Nephron (organoid): ENCODE measurements at regions not wholly inside any gene's neighbourhood (a gene's known extent, or its start where the extent isn't known, plus 50 kb on each side); places are given as distances from the start of the nearest gene placed in this dataset.

ENCODE experiments used
- H3K27ac Mint-ChIP-seq, 3 experiments: 2 replicates each; pipeline ENCODE4 v1.8.0; 2020; ENCODE audit warnings: mixed read lengths in 3 of 3, mild to moderate bottlenecking in 2 of 3, moderate library complexity in 1 of 3
- H3K27me3 Mint-ChIP-seq: 2 replicates; pipeline ENCODE4 v1.8.0; 2021; ENCODE audit warnings: low read depth, mild to moderate bottlenecking, moderate library complexity, mixed read lengths
- H3K36me3 Mint-ChIP-seq: 2 replicates; pipeline ENCODE4 v1.8.0; 2020; ENCODE audit warnings: low read depth, mixed read lengths
- H3K4me1 Mint-ChIP-seq: 2 replicates; pipeline ENCODE4 v1.8.0; 2020; ENCODE audit warnings: mixed read lengths
- H3K4me3 Mint-ChIP-seq, 3 experiments: 2 replicates each; pipeline ENCODE4 v1.8.0; 2020; ENCODE audit warnings: mild to moderate bottlenecking in 3 of 3, mixed read lengths in 3 of 3, moderate library complexity in 2 of 3
- H3K9me3 Mint-ChIP-seq: 2 replicates; pipeline ENCODE4 v1.8.0; 2020; ENCODE audit warnings: mixed read lengths
- CTCF ChIP-seq, 3 experiments: fragments of 200-600 bp; sonication (generic); IDR thresholded peaks; one replicate each; pipeline ENCODE4 v1.5.0; 2021; ENCODE audit warnings: antibody characterized with exemption in 3 of 3; ENCODE audit not compliant: unreplicated experiment in 3 of 3

GRCh38 chr3:116897382-116897781 lies 187.8 kb downstream of the TUSC7 start:
- Mint-ChIP-seq H3K4me3 (no peak overlapping the region), H3K27ac (no peak overlapping the region), H3K36me3 (no peaks in the 10 kb centered on the region), H3K9me3 (no peaks in the 10 kb centered on the region), H3K27me3 (no peaks in the 10 kb centered on the region), H3K4me1 (no peaks in the 10 kb centered on the region)
- TF ChIP-seq CTCF (IDR thresholded peaks at IDR 0.05; ENCODE audit: unreplicated experiment in 3 of 3) = no peak

GRCh38 chr3:116899253-116899652 lies 189.7 kb downstream of the TUSC7 start:
- Mint-ChIP-seq H3K27me3 (no peaks in the 10 kb centered on the region), H3K4me3 (no peak overlapping the region), H3K9me3 (no peaks in the 10 kb centered on the region), H3K4me1 (no peaks in the 10 kb centered on the region), H3K27ac (no peak overlapping the region), H3K36me3 (no peaks in the 10 kb centered on the region)
- TF ChIP-seq CTCF (IDR thresholded peaks at IDR 0.05; ENCODE audit: unreplicated experiment in 3 of 3) = no peak

- Mint-ChIP-seq H3K4me3 (no peak overlapping the region), H3K4me1 (no peaks in the 10 kb centered on the region), H3K27me3 (no peaks in the 10 kb centered on the region), H3K9me3 (no peaks in the 10 kb centered on the region), H3K36me3 (no peaks in the 10 kb centered on the region), H3K27ac (no peak overlapping the region)
- no peak for TF ChIP-seq CTCF (IDR thresholded peaks at IDR 0.05; ENCODE audit: unreplicated experiment in 3 of 3)
These were observed 195.8 kb downstream of the TUSC7 start for GRCh38 chr3:116905334-116905733.

GRCh38 chr3:116905794-116906193 lies 196.2 kb downstream of the TUSC7 start:
- H3K36me3 Mint-ChIP-seq = no peaks in the 10 kb centered on the region
- H3K4me1 Mint-ChIP-seq = no peaks in the 10 kb centered on the region
- H3K4me3 Mint-ChIP-seq = no peak overlapping the region
- TF ChIP-seq CTCF (IDR thresholded peaks at IDR 0.05; ENCODE audit: unreplicated experiment in 3 of 3) = no peak
- no peaks in the 10 kb centered on the region for H3K9me3 Mint-ChIP-seq
- no peaks in the 10 kb centered on the region for H3K27me3 Mint-ChIP-seq
- no peak overlapping the region for H3K27ac Mint-ChIP-seq

- no peaks in the 10 kb centered on the region for H3K27me3 Mint-ChIP-seq
- no peaks in the 10 kb centered on the region for H3K4me1 Mint-ChIP-seq
- no peaks in the 10 kb centered on the region for H3K36me3 Mint-ChIP-seq
- no peak overlapping the region for H3K27ac Mint-ChIP-seq
- H3K9me3 Mint-ChIP-seq = no peaks in the 10 kb centered on the region
- no peak overlapping the region for H3K4me3 Mint-ChIP-seq
- TF ChIP-seq CTCF (IDR thresholded peaks at IDR 0.05; ENCODE audit: unreplicated experiment in 3 of 3) = no peak
These were observed 202.5 kb downstream of the TUSC7 start for GRCh38 chr3:116912116-116912515.

GRCh38 chr3:116914004-116914403 lies 204.4 kb downstream of the TUSC7 start:
- no peak for TF ChIP-seq CTCF (IDR thresholded peaks at IDR 0.05; ENCODE audit: unreplicated experiment in 3 of 3)
- no peak overlapping the region for H3K27ac Mint-ChIP-seq
- H3K36me3 Mint-ChIP-seq = no peaks in the 10 kb centered on the region
- no peak overlapping the region for H3K4me3 Mint-ChIP-seq
- H3K9me3 Mint-ChIP-seq = no peaks in the 10 kb centered on the region
- no peaks in the 10 kb centered on the region for H3K27me3 Mint-ChIP-seq
- H3K4me1 Mint-ChIP-seq = no peaks in the 10 kb centered on the region
